Right lobe of liver (tissue), 6 donors: ENCODE measurements at regions not wholly inside any gene's neighbourhood (a gene's known extent, or its start where the extent isn't known, plus 50 kb on each side); places are given as distances from the start of the nearest gene placed in this dataset.

Experiments used
- ATAC-seq, 4 donors: fragments of 200-7000 bp; cut with Tn5 transposase; one replicate each; pipeline ENCODE4 v1.9.1; 2020; ENCODE audit warnings: mild to moderate bottlenecking in 4 of 4, moderate library complexity in 4 of 4
- DNase-seq, 3 donors: peaks; one replicate each; pipeline ENCODE4 v3.0.0-alpha.2; 2020
- H3K27ac ChIP-seq, 3 donors: fragments of 200-600 bp; one replicate each; pipeline ENCODE4 v1.8.0; 2022
- H3K27me3 ChIP-seq, 2 donors: fragments of 200-600 bp; one replicate each; pipeline ENCODE4 v1.8.0; 2022
- H3K36me3 ChIP-seq, 4 donors: fragments of 200-600 bp; sonication (generic) in 1 of 4; one replicate each; pipeline versions ENCODE4 v1.5.1 to v1.8.0; 2017 to 2022; ENCODE audit warnings: control low read depth in 1 of 4
- H3K4me1 ChIP-seq, 4 donors: fragments of 200-600 bp; sonication (generic) in 1 of 4; one replicate each; pipeline versions ENCODE4 v1.5.1 to v1.8.0; 2017 to 2022; ENCODE audit warnings: control low read depth in 1 of 4
- H3K4me3 ChIP-seq, 3 donors: fragments of 200-600 bp; one replicate each; pipeline ENCODE4 v1.8.0; 2022
- H3K9me3 ChIP-seq, 4 donors: fragments of 200-600 bp; sonication (generic) in 1 of 4; one replicate each; pipeline versions ENCODE4 v1.5.1 to v1.8.0; 2017 to 2022; ENCODE audit warnings: control low read depth in 1 of 4
- CTCF ChIP-seq, 4 donors: fragments of 200-600 bp in 3 of 4; fragments of 450-650 bp in 1 of 4; IDR thresholded peaks; one replicate each; pipeline versions ENCODE4 v1.5.1 to v1.8.0; 2016 to 2022; ENCODE audit warnings: antibody characterized with exemption in 4 of 4, mild to moderate bottlenecking in 2 of 4
- POLR2A ChIP-seq: fragments of 450-650 bp; IDR thresholded peaks from one replicate; pipeline ENCODE4 v1.6.1; 2017; ENCODE audit warnings: antibody characterized with exemption, mild to moderate bottlenecking
- WGBS: methylation state at CpG from one replicate; pipeline ENCODE4 v1.1.6; 2018; ENCODE audit warnings: low coverage, low lambda C conversion rate; ENCODE audit not compliant: insufficient coverage; ENCODE audit errors: missing lambda C conversion rate; 5-methylcytosine and 5-hydroxymethylcytosine counted together
- intact Hi-C, 2 donors: fragments of 100-400 bp; cut with DNase I; formaldehyde crosslinking; loops; one replicate each; pipeline versions ENCODE4 v1.11.2 to v1.14.1; 2022
- donor health status: DM: no; HTN: yes; CAD: no.
- donor health status: DM: no; HTN: no; CAD: no.
- donor health status: DM: no; HTN: no; CAD: no.
- donor health status: DM: no; HTN: yes; CAD: no.
- donor health status: DM: no; HTN: yes; CAD: no.

GRCh38 chr1:38197312-38198061 lies 150.9 kb upstream of the POU3F1 start:
- TF ChIP-seq CTCF (IDR thresholded peaks at IDR 0.05) (no peak), POLR2A (no peak)
- no peaks in the 10 kb centered on the region for H3K27me3 ChIP-seq
- no peaks in the 10 kb centered on the region for H3K9me3 ChIP-seq
- no peak overlapping the region for H3K4me3 ChIP-seq
- DNase-seq (no peak), ATAC-seq (no peak)
- intact Hi-C loops: no loop called here
- H3K27ac ChIP-seq: no peak overlapping the region
- WGBS: 61% methylated on average over 14 of the region's 14 CpGs
- H3K36me3 ChIP-seq: no peaks in the 10 kb centered on the region
- H3K4me1 ChIP-seq: no peaks in the 10 kb centered on the region

DNA sequence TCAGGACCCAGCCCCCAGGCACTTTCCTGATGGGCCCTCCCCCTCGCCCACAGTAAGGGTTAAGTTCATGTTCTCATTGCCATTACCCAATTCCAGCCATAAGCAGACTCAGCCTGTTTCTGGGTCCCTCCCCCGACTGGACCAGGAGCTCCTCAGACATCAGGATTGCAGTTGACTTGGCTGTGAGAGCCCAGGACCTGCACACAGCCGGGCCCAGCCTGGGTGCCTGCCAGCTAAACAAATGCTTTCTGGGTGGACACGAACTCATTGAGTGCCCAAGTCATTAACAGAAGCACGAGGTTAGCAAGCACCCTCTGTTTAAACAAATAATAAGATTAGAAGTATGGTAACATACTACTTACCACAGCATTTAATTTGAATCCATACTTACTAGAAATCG lies 147.9 kb upstream of the POU3F1 start:
- H3K4me1 ChIP-seq: no peaks in the 10 kb centered on the region
- no peaks in the 10 kb centered on the region for H3K36me3 ChIP-seq
- ATAC-seq: no peak
- TF ChIP-seq POLR2A (no peak), CTCF (IDR thresholded peaks at IDR 0.05) (no peak)
- H3K9me3 ChIP-seq: no peaks in the 10 kb centered on the region
- no peaks in the 10 kb centered on the region for H3K27me3 ChIP-seq
- intact Hi-C loops: no loop called here
- 52% methylated on average over 6 of the region's 6 CpGs for WGBS
- no peak overlapping the region for H3K4me3 ChIP-seq
- DNase-seq: no peak
- H3K27ac ChIP-seq: no peak overlapping the region

GRCh38 chr1:38193040-38193439 lies 146.4 kb upstream of the POU3F1 start:
- ATAC-seq: no peak
- no peak overlapping the region for H3K4me3 ChIP-seq
- 33% methylated on average over 2 of the region's 3 CpGs for WGBS

DNA sequence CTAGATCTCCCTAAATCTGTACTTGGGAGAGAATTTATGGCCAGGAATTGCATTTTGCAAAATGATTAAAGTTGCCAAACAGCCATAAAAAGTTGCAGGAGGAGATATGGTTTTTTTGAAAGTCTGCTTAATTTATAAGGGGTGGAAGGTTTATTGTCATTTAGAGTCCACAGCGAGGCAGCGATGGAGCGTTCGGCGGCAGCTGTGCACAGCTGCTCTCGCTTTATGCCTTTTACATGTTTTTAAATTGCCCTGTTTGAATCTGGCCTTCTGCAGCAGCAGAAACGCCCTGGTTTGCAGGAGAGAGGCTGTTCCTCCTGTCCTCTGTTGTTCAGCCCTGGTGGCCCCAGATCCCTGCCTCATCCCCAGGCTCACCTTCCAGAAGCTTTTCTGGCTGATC lies 144.9 kb upstream of the POU3F1 start:
- Histone ChIP-seq H3K4me3 (no peak overlapping the region), H3K9me3 (no peaks in the 10 kb centered on the region), H3K36me3 (no peaks in the 10 kb centered on the region), H3K27me3 (no peaks in the 10 kb centered on the region), H3K4me1 (no peaks in the 10 kb centered on the region), H3K27ac (no peak overlapping the region)
- intact Hi-C loops: no loop called here
- TF ChIP-seq CTCF (IDR thresholded peaks at IDR 0.05) (no peak), POLR2A (no peak)
- DNase-seq (no peak), ATAC-seq (no peak)
- no CpG with 5 or more reads among the region's 7 CpGs for WGBS

More at GRCh38 chr1:38193040-38193439, 146.4 kb upstream of the POU3F1 start:
- Histone ChIP-seq H3K9me3 (no peaks in the 10 kb centered on the region), H3K27me3 (no peaks in the 10 kb centered on the region), H3K27ac (no peak overlapping the region), H3K4me1 (no peaks in the 10 kb centered on the region), H3K36me3 (no peaks in the 10 kb centered on the region)
- intact Hi-C loops: no loop called here
- DNase-seq: no peak
- TF ChIP-seq CTCF (IDR thresholded peaks at IDR 0.05): no peak
- no peak for TF ChIP-seq POLR2A

- no peaks in the 10 kb centered on the region for H3K27me3 ChIP-seq
- no peak overlapping the region for H3K27ac ChIP-seq
- H3K4me3 ChIP-seq: no peak overlapping the region
- TF ChIP-seq CTCF (IDR thresholded peaks at IDR 0.05) (no peak), POLR2A (no peak)
- intact Hi-C loops: no loop called here
- H3K4me1 ChIP-seq: no peaks in the 10 kb centered on the region
- no peak for ATAC-seq
- 41% methylated on average over 4 of the region's 5 CpGs for WGBS
- H3K9me3 ChIP-seq: no peaks in the 10 kb centered on the region
- DNase-seq: no peak
- H3K36me3 ChIP-seq: no peaks in the 10 kb centered on the region
Measured at GRCh38 chr1:38190983-38191382, 144.4 kb upstream of the POU3F1 start.
